Activated naive CD4-positive, alpha-beta T cell treated with anti-CD3 and anti-CD28 coated beads, Interleukin-2, amount 50 U/mL, for 24 hours (primary cell): ENCODE measurements at regions not wholly inside any gene's neighbourhood (a gene's known extent, or its start where the extent isn't known, plus 50 kb on each side); places are given as distances from the start of the nearest gene placed in this dataset.

Source experiments
- H3K27ac Mint-ChIP-seq: one replicate; pipeline ENCODE4 v1.8.0; 2021; ENCODE audit warnings: mild to moderate bottlenecking, mixed read lengths
- H3K27me3 Mint-ChIP-seq: one replicate; pipeline ENCODE4 v1.8.0; 2021; ENCODE audit warnings: mixed read lengths
- H3K36me3 Mint-ChIP-seq: one replicate; pipeline ENCODE4 v1.8.0; 2021; ENCODE audit warnings: mixed read lengths
- H3K4me1 Mint-ChIP-seq: one replicate; pipeline ENCODE4 v1.8.0; 2021; ENCODE audit warnings: mixed read lengths
- H3K4me3 Mint-ChIP-seq: one replicate; pipeline ENCODE4 v1.8.0; 2021; ENCODE audit warnings: mild to moderate bottlenecking, mixed read lengths
- H3K9me3 Mint-ChIP-seq: one replicate; pipeline ENCODE4 v1.8.0; 2021; ENCODE audit warnings: mixed read lengths

DNA sequence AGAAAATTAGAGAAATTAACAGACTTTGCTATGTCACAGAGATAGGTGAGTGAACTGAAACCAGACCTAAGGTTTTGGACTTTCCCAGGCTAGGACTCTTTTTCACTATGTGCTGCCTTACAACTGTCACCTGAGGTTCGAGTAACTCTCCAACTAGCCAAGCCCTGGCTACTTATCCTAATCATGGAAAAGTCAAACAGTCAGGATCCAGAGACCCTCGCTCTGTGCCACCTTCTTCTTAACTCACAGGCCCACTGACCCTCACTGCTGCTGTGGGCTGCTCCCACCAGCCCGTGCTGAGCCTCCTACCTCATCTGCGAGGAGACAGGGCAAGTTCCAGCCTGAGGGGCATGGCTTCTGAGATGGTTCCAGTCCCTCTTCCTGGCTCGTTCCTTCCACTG, 211.4 kb upstream of the KLF14 start:
- H3K9me3 Mint-ChIP-seq, result no peaks in the 10 kb centered on the region
- peak overlapping the region; percentile 79 for H3K4me3 Mint-ChIP-seq
- peaks cover 56% of the 10 kb centered on the region for H3K36me3 Mint-ChIP-seq
- no peaks in the 10 kb centered on the region for H3K27me3 Mint-ChIP-seq
- peak overlapping the region; percentile 92 for H3K27ac Mint-ChIP-seq
- H3K4me1 Mint-ChIP-seq, result peaks cover 81% of the 10 kb centered on the region

DNA sequence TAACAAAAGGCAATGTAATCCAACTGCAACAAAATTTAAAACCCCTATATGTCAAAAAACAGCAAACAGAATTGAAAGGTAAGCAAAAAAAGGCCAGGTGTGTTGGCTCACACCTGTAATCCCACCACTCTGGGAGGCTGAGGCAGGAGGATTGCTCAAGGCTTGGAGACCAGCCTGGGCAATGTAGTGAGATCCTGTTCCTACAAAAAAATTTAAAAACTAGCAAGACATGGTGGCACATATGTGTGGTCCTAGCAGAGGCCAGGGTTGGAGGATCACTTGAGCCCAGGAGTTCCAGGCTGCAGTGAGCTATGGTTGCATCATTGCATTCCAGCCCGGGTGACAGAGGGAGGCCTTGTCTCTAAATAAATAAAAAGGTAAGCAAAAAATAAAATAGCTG, 212.1 kb upstream of the KLF14 start:
- H3K36me3 Mint-ChIP-seq, result peaks cover 50% of the 10 kb centered on the region
- H3K4me3 Mint-ChIP-seq, result peak overlapping the region; percentile 79
- H3K4me1 Mint-ChIP-seq, result peaks cover 74% of the 10 kb centered on the region
- H3K27me3 Mint-ChIP-seq, result no peaks in the 10 kb centered on the region
- H3K27ac Mint-ChIP-seq, result peak overlapping the region; percentile 92
- no peaks in the 10 kb centered on the region for H3K9me3 Mint-ChIP-seq

DNA sequence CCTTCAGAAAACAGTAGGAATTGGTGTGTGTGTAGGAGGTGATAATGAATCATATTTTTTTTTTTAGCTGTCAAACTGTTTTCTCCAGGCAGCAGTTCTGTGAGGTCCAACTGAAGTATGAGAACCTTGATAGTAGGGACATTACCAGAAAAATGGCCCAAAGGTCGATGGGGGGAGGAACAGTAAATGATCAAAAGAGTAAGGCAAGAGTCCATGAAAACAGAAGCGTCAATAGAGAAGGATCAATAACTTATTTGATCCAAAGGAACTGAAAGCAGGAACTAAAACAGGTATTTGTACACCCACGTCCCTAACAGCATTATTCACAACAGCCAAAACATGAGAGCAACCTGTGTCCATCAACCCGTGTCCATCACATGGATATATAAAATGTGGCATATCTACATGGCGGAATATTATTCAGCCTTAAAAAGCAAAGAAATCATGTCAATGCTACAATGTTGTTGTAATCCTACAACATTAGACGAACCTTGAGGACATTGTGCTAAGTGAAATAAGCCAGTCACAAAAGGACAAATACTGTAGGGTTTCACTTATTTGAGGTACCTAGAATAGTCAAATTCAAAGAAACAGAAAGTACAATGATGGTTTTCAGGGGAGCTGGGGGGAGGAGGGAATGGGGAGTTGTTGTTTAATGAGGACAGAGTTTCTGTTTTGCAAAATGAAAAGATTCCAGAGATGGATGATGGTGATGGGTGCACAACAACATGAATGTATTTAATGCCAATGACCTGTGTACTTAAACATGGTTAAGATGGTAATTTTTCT, 214.0 kb upstream of the KLF14 start:
- H3K36me3 Mint-ChIP-seq, result peaks cover 41% of the 10 kb centered on the region
- peak overlapping the region; percentile 99 for H3K27ac Mint-ChIP-seq
- no peaks in the 10 kb centered on the region for H3K9me3 Mint-ChIP-seq
- peaks cover 55% of the 10 kb centered on the region for H3K4me1 Mint-ChIP-seq
- H3K4me3 Mint-ChIP-seq, result peak overlapping the region; percentile 84
- no peaks in the 10 kb centered on the region for H3K27me3 Mint-ChIP-seq

GRCh38 chr7:130948822-130949221, 214.8 kb upstream of the KLF14 start:
- Mint-ChIP-seq H3K36me3 (peaks cover 40% of the 10 kb centered on the region), H3K27me3 (no peaks in the 10 kb centered on the region), H3K4me1 (peaks cover 47% of the 10 kb centered on the region), H3K9me3 (no peaks in the 10 kb centered on the region), H3K4me3 (peak overlapping the region; percentile 56), H3K27ac (peak overlapping the region; percentile 77)

GRCh38 chr7:130949550-130949949, 215.5 kb upstream of the KLF14 start:
- Mint-ChIP-seq H3K4me1 (peaks cover 41% of the 10 kb centered on the region), H3K27ac (peak overlapping the region; percentile 85), H3K27me3 (no peaks in the 10 kb centered on the region), H3K36me3 (peaks cover 46% of the 10 kb centered on the region), H3K4me3 (no peak overlapping the region), H3K9me3 (no peaks in the 10 kb centered on the region)

GRCh38 chr7:130950054-130950453, 216.0 kb upstream of the KLF14 start:
- no peak overlapping the region for H3K4me3 Mint-ChIP-seq
- no peak overlapping the region for H3K27ac Mint-ChIP-seq
- H3K4me1 Mint-ChIP-seq, result peaks cover 37% of the 10 kb centered on the region
- H3K36me3 Mint-ChIP-seq, result peaks cover 49% of the 10 kb centered on the region
- H3K27me3 Mint-ChIP-seq, result no peaks in the 10 kb centered on the region
- no peaks in the 10 kb centered on the region for H3K9me3 Mint-ChIP-seq

DNA sequence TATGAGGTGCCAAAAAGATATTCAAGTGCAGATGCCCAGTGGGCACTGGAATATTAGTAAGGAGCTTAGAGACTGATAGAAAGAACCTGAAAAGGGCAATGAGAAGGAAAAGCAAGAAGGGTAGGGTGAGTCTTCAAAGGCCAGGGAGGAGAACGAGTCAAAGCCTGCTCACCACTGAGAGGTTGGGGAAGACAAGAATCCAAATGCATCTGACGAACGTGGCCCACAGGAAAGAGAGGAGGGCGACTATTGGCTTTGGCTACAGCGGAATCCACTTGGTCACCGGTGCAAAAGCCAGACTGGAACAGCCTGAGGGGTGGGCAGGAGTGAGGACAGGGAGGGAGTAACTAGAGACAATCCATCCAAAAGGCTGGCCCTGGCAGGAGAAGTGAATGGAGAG, 216.7 kb upstream of the KLF14 start:
- no peak overlapping the region for H3K4me3 Mint-ChIP-seq
- peaks cover 30% of the 10 kb centered on the region for H3K4me1 Mint-ChIP-seq
- no peaks in the 10 kb centered on the region for H3K27me3 Mint-ChIP-seq
- peaks cover 48% of the 10 kb centered on the region for H3K36me3 Mint-ChIP-seq
- H3K27ac Mint-ChIP-seq, result no peak overlapping the region
- no peaks in the 10 kb centered on the region for H3K9me3 Mint-ChIP-seq

DNA sequence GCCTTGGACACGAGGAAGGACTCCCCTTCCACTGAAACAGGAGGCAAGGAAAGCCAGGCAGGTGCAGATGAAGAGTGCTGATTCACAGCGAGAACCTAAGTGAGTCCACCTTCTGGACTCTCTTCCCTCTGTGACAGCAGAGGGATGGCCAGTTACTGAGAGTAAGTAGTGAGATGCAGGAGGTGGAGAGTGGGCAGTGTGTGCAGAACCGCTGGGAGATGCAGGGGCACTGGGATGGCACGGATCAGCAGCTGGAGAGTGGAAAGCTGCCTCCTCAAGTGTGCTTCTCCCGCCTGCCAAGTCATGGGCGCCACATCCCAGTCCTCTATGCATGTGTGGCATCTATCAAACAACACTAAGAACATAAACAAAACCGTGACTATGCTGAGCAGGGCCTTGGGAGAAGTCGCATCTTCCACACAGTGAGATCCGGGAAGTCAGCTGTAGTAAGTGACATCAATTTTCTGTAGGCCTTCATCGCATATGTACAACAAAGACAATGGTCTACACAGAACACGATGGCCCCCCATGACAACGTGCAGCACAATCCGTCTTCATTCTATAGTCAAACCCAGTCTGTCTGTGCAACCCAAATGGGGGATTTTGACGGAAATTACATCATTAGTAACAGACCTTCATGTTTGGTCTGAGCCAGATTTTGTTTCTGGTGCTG, 217.4 kb upstream of the KLF14 start:
- Mint-ChIP-seq H3K36me3 (peaks cover 51% of the 10 kb centered on the region), H3K27me3 (no peaks in the 10 kb centered on the region), H3K27ac (no peak overlapping the region), H3K9me3 (no peaks in the 10 kb centered on the region), H3K4me1 (peaks cover 23% of the 10 kb centered on the region), H3K4me3 (no peak overlapping the region)

- Mint-ChIP-seq H3K36me3 (peaks cover 55% of the 10 kb centered on the region), H3K27ac (peak overlapping the region; percentile 71), H3K4me3 (no peak overlapping the region), H3K9me3 (no peaks in the 10 kb centered on the region), H3K27me3 (no peaks in the 10 kb centered on the region), H3K4me1 (peaks cover 15% of the 10 kb centered on the region)
These were observed 218.2 kb upstream of the KLF14 start for GRCh38 chr7:130951976-130952876.

DNA sequence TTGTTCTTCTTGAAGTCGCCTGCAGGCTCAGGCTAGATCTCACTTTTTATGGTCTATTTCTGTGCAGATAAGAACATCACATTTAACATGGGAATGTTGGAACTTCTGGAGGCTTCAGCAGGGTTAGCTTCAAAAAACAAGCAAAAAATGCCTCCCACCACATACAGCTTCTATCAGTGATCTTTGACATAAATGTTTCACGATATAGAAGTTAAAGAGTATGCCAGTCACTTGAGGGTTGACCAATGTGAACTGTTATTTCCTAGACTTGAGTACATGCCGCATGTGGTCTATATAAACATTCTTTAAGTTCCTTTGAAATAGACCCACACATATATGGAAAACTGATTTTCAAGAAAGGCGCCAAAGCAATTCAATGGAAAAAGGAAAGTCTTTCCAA, 219.2 kb upstream of the KLF14 start:
- H3K9me3 Mint-ChIP-seq, result no peaks in the 10 kb centered on the region
- H3K27me3 Mint-ChIP-seq, result no peaks in the 10 kb centered on the region
- H3K36me3 Mint-ChIP-seq, result peaks cover 56% of the 10 kb centered on the region
- H3K4me3 Mint-ChIP-seq, result no peak overlapping the region
- peaks cover 13% of the 10 kb centered on the region for H3K4me1 Mint-ChIP-seq
- H3K27ac Mint-ChIP-seq, result peak overlapping the region; percentile 71

DNA sequence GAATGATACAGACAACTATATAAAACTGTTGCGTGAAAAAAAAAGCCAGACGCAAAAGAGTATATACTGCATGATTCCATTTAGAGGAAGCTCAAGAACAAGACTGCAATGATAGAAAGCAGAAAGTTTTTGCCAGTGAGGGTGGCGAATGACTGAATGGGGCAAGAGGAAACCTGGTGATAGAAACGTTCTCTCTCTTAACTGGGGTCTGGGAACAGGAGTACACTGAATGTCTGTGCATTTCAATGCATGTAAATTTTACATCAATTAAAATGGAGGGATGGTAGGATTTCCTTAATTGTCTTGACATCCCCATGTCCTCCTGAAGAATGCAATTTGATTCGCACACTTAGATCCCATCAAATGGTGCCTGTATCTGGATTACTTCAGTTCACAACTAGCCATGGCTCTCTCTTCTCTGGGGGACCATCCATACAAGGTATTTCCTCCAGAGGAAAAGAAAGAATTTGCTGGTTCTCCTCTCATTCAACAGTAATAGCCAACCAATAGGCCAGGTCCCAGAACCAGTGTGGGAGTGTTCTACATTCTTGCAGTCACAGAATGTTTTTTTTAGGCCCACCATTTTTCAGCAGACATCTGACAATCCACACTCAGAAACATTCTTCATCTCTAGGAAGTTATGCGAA, 221.0 kb upstream of the KLF14 start:
- no peak overlapping the region for H3K4me3 Mint-ChIP-seq
- H3K36me3 Mint-ChIP-seq, result peaks cover 70% of the 10 kb centered on the region
- no peaks in the 10 kb centered on the region for H3K9me3 Mint-ChIP-seq
- no peaks in the 10 kb centered on the region for H3K27me3 Mint-ChIP-seq
- H3K4me1 Mint-ChIP-seq, result peaks cover 14% of the 10 kb centered on the region
- peak overlapping the region; percentile 92 for H3K27ac Mint-ChIP-seq

DNA sequence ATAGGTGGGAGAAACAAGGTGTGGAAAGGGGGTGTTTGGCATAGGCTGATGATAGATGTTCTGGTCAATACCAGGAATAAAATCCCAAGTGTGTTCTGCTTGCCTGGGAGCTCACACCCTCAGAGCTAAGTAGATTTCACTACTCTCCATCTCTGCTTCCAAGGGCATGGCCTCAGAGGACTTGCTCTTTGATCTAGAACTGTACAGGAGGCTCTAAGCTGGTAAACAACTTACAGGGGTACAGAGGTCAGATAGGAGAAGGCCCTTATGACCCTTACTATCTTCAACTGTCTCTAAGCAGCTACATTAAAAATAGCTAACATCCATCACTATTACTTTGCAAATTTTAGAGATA, 221.5 kb upstream of the KLF14 start:
- Mint-ChIP-seq H3K27ac (peak overlapping the region; percentile 92), H3K36me3 (peaks cover 74% of the 10 kb centered on the region), H3K9me3 (no peaks in the 10 kb centered on the region), H3K27me3 (no peaks in the 10 kb centered on the region), H3K4me1 (peaks cover 17% of the 10 kb centered on the region), H3K4me3 (no peak overlapping the region)

GRCh38 chr7:130956417-130957136, 222.6 kb upstream of the KLF14 start:
- peaks cover 74% of the 10 kb centered on the region for H3K36me3 Mint-ChIP-seq
- H3K4me3 Mint-ChIP-seq, result no peak overlapping the region
- H3K9me3 Mint-ChIP-seq, result no peaks in the 10 kb centered on the region

DNA sequence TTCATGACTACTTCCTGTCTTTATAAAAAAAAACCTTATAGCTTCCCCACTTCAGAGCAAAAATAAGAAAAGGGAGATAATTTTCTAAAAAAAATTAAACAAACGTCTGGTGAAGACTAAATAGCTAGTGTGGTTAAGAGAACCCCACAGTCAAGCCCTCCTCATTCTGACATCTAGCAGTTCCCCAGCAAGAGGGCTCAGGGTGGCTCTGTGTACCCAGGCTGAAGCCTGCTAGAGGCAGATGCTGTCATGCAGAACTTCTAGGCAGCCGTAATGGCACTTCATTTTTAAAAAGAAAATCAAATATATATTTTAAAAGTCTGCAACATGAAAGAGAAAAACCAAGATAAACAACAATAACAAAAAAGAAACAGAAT, 223.1 kb upstream of the KLF14 start:
- H3K36me3 Mint-ChIP-seq, result peaks cover 73% of the 10 kb centered on the region
- H3K27ac Mint-ChIP-seq, result peak overlapping the region; percentile 96
- H3K4me3 Mint-ChIP-seq, result no peak overlapping the region
- H3K9me3 Mint-ChIP-seq, result no peaks in the 10 kb centered on the region
- H3K4me1 Mint-ChIP-seq, result peaks cover 23% of the 10 kb centered on the region
- no peaks in the 10 kb centered on the region for H3K27me3 Mint-ChIP-seq

More at GRCh38 chr7:130956417-130957136, 222.6 kb upstream of the KLF14 start:
- H3K27me3 Mint-ChIP-seq, result no peaks in the 10 kb centered on the region
- peak overlapping the region; percentile 96 for H3K27ac Mint-ChIP-seq
- H3K4me1 Mint-ChIP-seq, result peaks cover 18% of the 10 kb centered on the region
